Sigmoid colon (tissue), 4 donors: ENCODE measurements at regions not wholly inside any gene's neighbourhood (a gene's known extent, or its start where the extent isn't known, plus 50 kb on each side); places are given as distances from the start of the nearest gene placed in this dataset.
"Not testable (repeated sequence)": the region's sequence is repeated elsewhere in the genome, so short reads cannot be mapped to it uniquely, and the experiment has no call there.

Experiments used
- EP300 ChIP-seq, 4 donors: sonication (generic); formaldehyde crosslinking; IDR thresholded peaks; one replicate each; pipeline ENCODE4 v1.6.1; 2017; ENCODE audit warnings: antibody characterized with exemption in 4 of 4
- TF ChIP-seq, protein P1 (sequence below), 4 experiments: fragments of 450-650 bp in 3 of 4; fragments of 200-600 bp in 1 of 4; IDR thresholded peaks; one replicate each; pipeline ENCODE4 v1.5.1; 2016 to 2019; ENCODE audit warnings: antibody characterized with exemption in 4 of 4, mild to moderate bottlenecking in 3 of 4, moderate library complexity in 2 of 4

- TF ChIP-seq, protein P1, sequence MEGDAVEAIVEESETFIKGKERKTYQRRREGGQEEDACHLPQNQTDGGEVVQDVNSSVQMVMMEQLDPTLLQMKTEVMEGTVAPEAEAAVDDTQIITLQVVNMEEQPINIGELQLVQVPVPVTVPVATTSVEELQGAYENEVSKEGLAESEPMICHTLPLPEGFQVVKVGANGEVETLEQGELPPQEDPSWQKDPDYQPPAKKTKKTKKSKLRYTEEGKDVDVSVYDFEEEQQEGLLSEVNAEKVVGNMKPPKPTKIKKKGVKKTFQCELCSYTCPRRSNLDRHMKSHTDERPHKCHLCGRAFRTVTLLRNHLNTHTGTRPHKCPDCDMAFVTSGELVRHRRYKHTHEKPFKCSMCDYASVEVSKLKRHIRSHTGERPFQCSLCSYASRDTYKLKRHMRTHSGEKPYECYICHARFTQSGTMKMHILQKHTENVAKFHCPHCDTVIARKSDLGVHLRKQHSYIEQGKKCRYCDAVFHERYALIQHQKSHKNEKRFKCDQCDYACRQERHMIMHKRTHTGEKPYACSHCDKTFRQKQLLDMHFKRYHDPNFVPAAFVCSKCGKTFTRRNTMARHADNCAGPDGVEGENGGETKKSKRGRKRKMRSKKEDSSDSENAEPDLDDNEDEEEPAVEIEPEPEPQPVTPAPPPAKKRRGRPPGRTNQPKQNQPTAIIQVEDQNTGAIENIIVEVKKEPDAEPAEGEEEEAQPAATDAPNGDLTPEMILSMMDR (IDR thresholded peaks at IDR 0.05), result not testable (repeated sequence)
- TF ChIP-seq EP300 (IDR thresholded peaks at IDR 0.05), result not testable (repeated sequence)
Measured at GRCh38 chr2:36091844-36092741, 263.5 kb upstream of the CRIM1 start.
